Mesendoderm (in vitro differentiated cells): ENCODE measurements at regions not wholly inside any gene's neighbourhood (a gene's known extent, or its start where the extent isn't known, plus 50 kb on each side); places are given as distances from the start of the nearest gene placed in this dataset.

Experiments
- DNase-seq: peaks from one replicate; pipeline ENCODE4 v3.0.0; 2013
- H2AK5ac ChIP-seq: 2 replicates; pipeline ENCODE4 v1.6.1; 2013; ENCODE audit warnings: low read length, inconsistent platforms
- H2BK120ac ChIP-seq: 2 replicates; pipeline ENCODE4 v1.6.1; 2013; ENCODE audit warnings: low read depth, mild to moderate bottlenecking, low read length, moderate library complexity, mixed read lengths
- H2BK15ac ChIP-seq: replicated peaks from 2 replicates; pipeline ENCODE4 v1.6.1; 2013; ENCODE audit warnings: low read depth, mild to moderate bottlenecking, moderate library complexity
- H2BK5ac ChIP-seq: 2 replicates; pipeline ENCODE4 v1.6.1; 2013; ENCODE audit warnings: low read length, inconsistent platforms
- H3K18ac ChIP-seq: 2 replicates; pipeline ENCODE4 v1.6.1; 2013; ENCODE audit warnings: mild to moderate bottlenecking, low read length, mixed read lengths
- H3K23ac ChIP-seq: one replicate; pipeline ENCODE4 v1.6.1; 2013; ENCODE audit warnings: low read length
- H3K27ac ChIP-seq: 2 replicates; pipeline ENCODE4 v1.5.1; 2013; ENCODE audit warnings: low read depth, mild to moderate bottlenecking, inconsistent platforms, low read length, moderate library complexity
- H3K27me3 ChIP-seq: 2 replicates; pipeline ENCODE4 v1.6.1; 2013; ENCODE audit warnings: low read length, control low read depth, mild to moderate bottlenecking, inconsistent platforms; ENCODE audit not compliant: insufficient read depth, poor library complexity
- H3K36me3 ChIP-seq: 2 replicates; pipeline ENCODE4 v1.6.1; 2013; ENCODE audit warnings: low read length, inconsistent platforms; ENCODE audit not compliant: control insufficient read depth, insufficient read depth
- H3K4ac ChIP-seq: one replicate; pipeline ENCODE4 v1.6.1; 2013; ENCODE audit warnings: low read depth, mild to moderate bottlenecking, low read length, moderate library complexity
- H3K4me1 ChIP-seq: 2 replicates; pipeline ENCODE4 v1.6.1; 2013; ENCODE audit warnings: low read depth, low read length, inconsistent platforms; ENCODE audit not compliant: control insufficient read depth
- H3K4me2 ChIP-seq: 2 replicates; pipeline ENCODE4 v1.6.1; 2013; ENCODE audit warnings: low read length
- H3K4me3 ChIP-seq: 2 replicates; pipeline ENCODE4 v1.5.1; 2013; ENCODE audit warnings: mild to moderate bottlenecking, low read length
- H3K56ac ChIP-seq: one replicate; pipeline ENCODE4 v1.6.1; 2013; ENCODE audit warnings: low read length
- H3K79me1 ChIP-seq: 2 replicates; pipeline ENCODE4 v1.6.1; 2013; ENCODE audit warnings: low read length, inconsistent platforms
- H3K79me2 ChIP-seq: 2 replicates; pipeline ENCODE4 v1.6.1; 2013; ENCODE audit warnings: mild to moderate bottlenecking, low read length; ENCODE audit not compliant: control insufficient read depth, insufficient read depth
- H3K9ac ChIP-seq: 2 replicates; pipeline ENCODE4 v1.6.1; 2013; ENCODE audit warnings: low read length, inconsistent platforms
- H4K5ac ChIP-seq: one replicate; pipeline ENCODE4 v1.6.1; 2013; ENCODE audit warnings: low read length
- H4K8ac ChIP-seq: one replicate; pipeline ENCODE4 v1.6.1; 2013; ENCODE audit warnings: low read depth, mild to moderate bottlenecking, control low read depth, low read length, moderate library complexity
- WGBS: extraction: QIAGEN DNeasy Blood & Tissue Kit; methylation state at CpG from one replicate; pipeline ENCODE4 v1.1.7; 2013; ENCODE audit warnings: low lambda C conversion rate, missing lambda C conversion rate; ENCODE audit not compliant: insufficient coverage; ENCODE audit errors: extremely low coverage; 5-methylcytosine and 5-hydroxymethylcytosine counted together

GRCh38 chr9:99352826-99353225 is 130.7 kb downstream of the SEC61B start:
- no peaks in the 10 kb centered on the region for H3K27me3 ChIP-seq
- no peak overlapping the region for H3K9ac ChIP-seq
- H2BK120ac ChIP-seq, result no peak overlapping the region
- no peak overlapping the region for H2BK15ac ChIP-seq
- H3K27ac ChIP-seq, result no peak overlapping the region
- H3K4me2 ChIP-seq, result no peak overlapping the region
- H3K18ac ChIP-seq, result no peak overlapping the region
- no peak for DNase-seq
- no peaks in the 10 kb centered on the region for H3K79me2 ChIP-seq
- H3K79me1 ChIP-seq, result no peaks in the 10 kb centered on the region
- no peak overlapping the region for H3K23ac ChIP-seq
- no peak overlapping the region for H4K5ac ChIP-seq
- no peak overlapping the region for H3K56ac ChIP-seq
- H4K8ac ChIP-seq, result no peak overlapping the region
- H2BK5ac ChIP-seq, result no peak overlapping the region
- H3K4me1 ChIP-seq, result no peaks in the 10 kb centered on the region
- no CpG with 5 or more reads among the region's 4 CpGs for WGBS
- no peaks in the 10 kb centered on the region for H3K36me3 ChIP-seq
- H3K4ac ChIP-seq, result no peak overlapping the region
- no peak overlapping the region for H2AK5ac ChIP-seq
- H3K4me3 ChIP-seq, result no peak overlapping the region

DNA sequence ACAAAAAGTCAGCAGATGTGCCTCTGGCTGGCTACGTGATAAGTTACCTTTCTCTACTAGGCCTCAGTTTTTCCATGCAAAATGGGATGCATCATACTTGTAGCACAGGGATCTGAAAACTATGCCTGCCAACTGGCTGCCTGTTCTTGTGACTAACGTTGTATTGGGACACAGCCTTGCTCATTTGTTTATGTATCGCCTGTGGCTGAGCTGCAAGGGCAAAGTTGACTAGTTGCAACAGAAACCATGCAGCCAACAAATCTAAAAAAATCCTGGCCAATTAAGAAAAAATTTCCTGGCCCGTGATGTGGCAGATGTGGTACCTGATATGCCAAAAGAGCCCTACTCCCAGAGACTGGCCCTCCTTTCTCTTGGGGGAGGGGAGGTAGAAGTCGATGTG is 131.3 kb downstream of the SEC61B start:
- no peaks in the 10 kb centered on the region for H3K79me2 ChIP-seq
- H2BK5ac ChIP-seq, result no peak overlapping the region
- H3K18ac ChIP-seq, result no peak overlapping the region
- H3K4me1 ChIP-seq, result no peaks in the 10 kb centered on the region
- H3K23ac ChIP-seq, result no peak overlapping the region
- no peak overlapping the region for H3K27ac ChIP-seq
- no peak for DNase-seq
- H3K4me2 ChIP-seq, result no peak overlapping the region
- H3K4ac ChIP-seq, result no peak overlapping the region
- H3K27me3 ChIP-seq, result no peaks in the 10 kb centered on the region
- no peak overlapping the region for H4K8ac ChIP-seq
- H2AK5ac ChIP-seq, result no peak overlapping the region
- H3K56ac ChIP-seq, result no peak overlapping the region
- H2BK120ac ChIP-seq, result no peak overlapping the region
- H3K9ac ChIP-seq, result no peak overlapping the region
- WGBS, result no CpG with 5 or more reads among the region's 5 CpGs
- no peaks in the 10 kb centered on the region for H3K79me1 ChIP-seq
- no peak overlapping the region for H2BK15ac ChIP-seq
- no peaks in the 10 kb centered on the region for H3K36me3 ChIP-seq
- no peak overlapping the region for H4K5ac ChIP-seq
- H3K4me3 ChIP-seq, result no peak overlapping the region

- Histone ChIP-seq H3K9ac (no peak overlapping the region), H2BK120ac (no peak overlapping the region), H3K79me2 (no peaks in the 10 kb centered on the region), H3K27ac (no peak overlapping the region), H2BK5ac (no peak overlapping the region), H3K4me3 (no peak overlapping the region), H4K5ac (no peak overlapping the region), H3K27me3 (no peaks in the 10 kb centered on the region), H3K18ac (no peak overlapping the region), H3K23ac (no peak overlapping the region), H3K4me2 (no peak overlapping the region), H3K4ac (no peak overlapping the region), H2BK15ac (no peak overlapping the region), H4K8ac (no peak overlapping the region), H2AK5ac (no peak overlapping the region), H3K56ac (no peak overlapping the region), H3K4me1 (no peaks in the 10 kb centered on the region), H3K36me3 (no peaks in the 10 kb centered on the region), H3K79me1 (no peaks in the 10 kb centered on the region)
- WGBS, result no CpG with 5 or more reads among the region's 1 CpG
- no peak for DNase-seq
Measured at GRCh38 chr9:99354104-99354503, 132.0 kb downstream of the SEC61B start.

- H3K4me2 ChIP-seq, result no peak overlapping the region
- H3K27me3 ChIP-seq, result no peaks in the 10 kb centered on the region
- no peak overlapping the region for H2BK5ac ChIP-seq
- H3K27ac ChIP-seq, result no peak overlapping the region
- no peak overlapping the region for H2AK5ac ChIP-seq
- H3K9ac ChIP-seq, result no peak overlapping the region
- no CpG with 5 or more reads among the region's 5 CpGs for WGBS
- H3K4me1 ChIP-seq, result no peaks in the 10 kb centered on the region
- no peak overlapping the region for H3K23ac ChIP-seq
- H3K4ac ChIP-seq, result no peak overlapping the region
- H3K4me3 ChIP-seq, result no peak overlapping the region
- no peak overlapping the region for H3K56ac ChIP-seq
- no peaks in the 10 kb centered on the region for H3K36me3 ChIP-seq
- no peak overlapping the region for H2BK120ac ChIP-seq
- no peaks in the 10 kb centered on the region for H3K79me1 ChIP-seq
- H4K8ac ChIP-seq, result no peak overlapping the region
- no peak overlapping the region for H2BK15ac ChIP-seq
- H4K5ac ChIP-seq, result no peak overlapping the region
- H3K18ac ChIP-seq, result no peak overlapping the region
- H3K79me2 ChIP-seq, result no peaks in the 10 kb centered on the region
- no peak for DNase-seq
Measured at GRCh38 chr9:99356512-99356971, 134.5 kb downstream of the SEC61B start.

GRCh38 chr9:99357575-99357974 is 135.5 kb downstream of the SEC61B start:
- Histone ChIP-seq H3K56ac (no peak overlapping the region), H2AK5ac (no peak overlapping the region), H4K5ac (no peak overlapping the region), H2BK120ac (no peak overlapping the region), H3K4me3 (no peak overlapping the region), H3K18ac (no peak overlapping the region), H3K79me2 (no peaks in the 10 kb centered on the region), H3K4me1 (no peaks in the 10 kb centered on the region), H3K23ac (no peak overlapping the region), H2BK15ac (no peak overlapping the region), H3K27me3 (no peaks in the 10 kb centered on the region), H3K4ac (no peak overlapping the region), H3K27ac (no peak overlapping the region), H3K4me2 (no peak overlapping the region), H3K36me3 (no peaks in the 10 kb centered on the region), H3K79me1 (no peaks in the 10 kb centered on the region), H3K9ac (no peak overlapping the region), H2BK5ac (no peak overlapping the region), H4K8ac (no peak overlapping the region)
- no peak for DNase-seq
- no CpG with 5 or more reads among the region's 6 CpGs for WGBS

DNA sequence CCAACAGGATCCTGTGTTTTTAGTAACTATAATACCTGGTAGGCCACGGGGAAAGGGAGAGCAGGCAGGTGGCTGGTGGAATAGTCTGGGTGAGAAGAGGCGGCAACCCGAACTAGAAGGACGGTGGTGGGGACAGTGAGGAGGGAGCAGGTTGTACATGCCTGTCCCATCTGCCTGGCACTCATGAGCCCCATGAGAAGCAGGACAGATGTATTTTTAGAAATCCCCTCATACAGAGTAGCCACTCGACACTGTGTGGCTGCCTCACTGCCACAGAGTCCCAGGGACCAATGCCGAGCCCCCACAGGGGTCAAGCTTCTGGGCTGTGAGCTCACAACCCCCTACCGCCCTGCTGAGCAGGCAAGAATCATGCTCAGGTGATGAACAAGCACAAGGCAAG is 136.6 kb downstream of the SEC61B start:
- no peaks in the 10 kb centered on the region for H3K79me1 ChIP-seq
- no peak overlapping the region for H3K27ac ChIP-seq
- H3K23ac ChIP-seq, result no peak overlapping the region
- no peaks in the 10 kb centered on the region for H3K79me2 ChIP-seq
- H2BK15ac ChIP-seq, result no peak overlapping the region
- H3K56ac ChIP-seq, result no peak overlapping the region
- H2AK5ac ChIP-seq, result no peak overlapping the region
- H3K36me3 ChIP-seq, result no peaks in the 10 kb centered on the region
- no peak overlapping the region for H3K9ac ChIP-seq
- H3K4me1 ChIP-seq, result no peaks in the 10 kb centered on the region
- H3K27me3 ChIP-seq, result no peaks in the 10 kb centered on the region
- no peak overlapping the region for H3K18ac ChIP-seq
- no peak for DNase-seq
- no peak overlapping the region for H3K4ac ChIP-seq
- no peak overlapping the region for H4K5ac ChIP-seq
- H3K4me2 ChIP-seq, result no peak overlapping the region
- no peak overlapping the region for H2BK120ac ChIP-seq
- H3K4me3 ChIP-seq, result no peak overlapping the region
- no CpG with 5 or more reads among the region's 7 CpGs for WGBS
- H2BK5ac ChIP-seq, result no peak overlapping the region
- H4K8ac ChIP-seq, result no peak overlapping the region
